ENCODE measurements at regions not wholly inside any gene's neighbourhood (a gene's known extent, or its start where the extent isn't known, plus 50 kb on each side); places are given as distances from the start of the nearest gene placed in this dataset.

DNA sequence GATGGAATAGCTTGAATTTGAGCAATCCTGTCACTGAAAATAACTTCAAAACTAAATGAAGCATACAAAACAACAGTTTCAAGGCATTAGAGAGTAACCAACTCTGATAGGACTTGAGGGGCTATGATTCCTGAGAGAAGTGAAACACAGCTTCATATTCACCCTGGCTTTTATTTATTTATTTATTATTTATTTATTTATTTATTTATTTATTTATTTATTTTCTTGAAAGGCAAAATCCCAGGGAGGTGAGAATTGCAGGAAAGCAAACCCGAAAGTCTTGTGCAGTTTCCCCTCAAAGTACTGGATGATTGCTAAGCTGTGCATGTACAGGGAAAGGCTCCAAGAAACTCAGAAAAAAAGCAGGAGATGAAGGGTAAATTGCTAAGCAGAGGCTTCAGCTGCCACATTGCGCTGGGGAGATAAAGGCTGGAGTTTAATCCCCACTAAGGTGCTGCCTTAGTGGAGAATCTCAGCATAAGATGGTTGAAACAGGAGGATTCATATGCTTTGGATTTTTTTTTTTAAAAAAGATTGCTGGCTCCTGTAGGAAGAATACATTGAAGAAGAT, 72.9 kb upstream of the COL24A1 start:
- no peak for DNase-seq (ENCODE audit: low read depth)

DNA sequence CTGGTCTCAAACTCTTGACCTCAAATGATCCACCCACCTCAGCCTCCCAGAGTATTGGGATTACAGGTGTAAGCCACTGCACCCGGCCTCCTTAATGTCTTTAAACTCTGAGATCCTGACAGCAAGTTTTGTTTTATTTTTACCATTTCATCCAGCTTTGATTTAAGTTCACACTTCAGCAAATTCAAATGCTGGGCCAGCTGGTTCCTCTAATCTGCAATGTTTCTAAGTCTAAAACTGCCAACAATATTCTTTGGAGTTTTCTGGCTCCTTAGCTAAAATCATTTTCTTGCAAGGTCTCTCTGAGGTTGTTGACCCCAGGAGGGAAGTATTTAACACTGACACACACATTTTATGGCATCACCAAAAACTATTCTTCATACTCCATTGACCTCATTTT, 72.0 kb upstream of the COL24A1 start:
- no peak for DNase-seq (ENCODE audit: low read depth)

DNA sequence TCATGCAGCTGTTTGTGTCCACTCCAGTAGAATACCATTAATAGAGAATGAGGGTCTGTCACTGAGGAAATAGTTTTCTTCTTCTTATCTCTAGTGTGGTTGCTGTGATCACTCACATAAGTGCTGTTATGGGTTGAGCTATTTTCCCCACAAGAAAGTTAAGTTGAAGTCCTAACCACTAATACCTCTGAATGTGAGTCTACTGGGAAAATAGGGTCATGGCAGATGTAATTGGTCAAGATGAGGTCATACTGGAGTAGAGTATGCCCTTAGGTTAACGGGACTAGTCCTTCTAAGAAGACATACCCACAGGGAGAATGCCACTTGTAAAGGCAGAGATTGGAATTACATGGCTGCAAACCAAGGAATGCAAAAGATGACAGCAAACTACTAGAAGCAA, 70.5 kb upstream of the COL24A1 start:
- peak; percentile 41 for DNase-seq (ENCODE audit: low read depth)

DNA sequence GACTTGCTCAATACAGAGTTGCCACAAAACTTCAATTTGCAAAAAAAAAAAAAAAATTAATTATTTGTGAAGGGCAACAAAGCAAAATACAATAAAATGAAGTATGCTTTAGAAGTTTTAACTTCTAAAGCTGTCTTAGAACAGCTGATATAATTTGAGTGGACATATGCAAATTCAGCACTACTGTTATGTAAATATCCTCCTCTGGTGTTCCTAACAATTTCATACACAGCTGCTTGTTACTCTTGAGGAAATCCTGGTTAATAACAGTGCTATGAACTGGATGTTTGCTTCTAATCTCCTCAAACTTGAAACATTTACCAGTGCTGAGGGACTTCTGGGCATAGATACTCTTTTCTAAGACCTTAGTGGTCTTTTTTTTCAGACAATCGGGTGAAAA, 69.6 kb upstream of the COL24A1 start:
- peak; percentile 5 for DNase-seq (ENCODE audit: low read depth)

DNA sequence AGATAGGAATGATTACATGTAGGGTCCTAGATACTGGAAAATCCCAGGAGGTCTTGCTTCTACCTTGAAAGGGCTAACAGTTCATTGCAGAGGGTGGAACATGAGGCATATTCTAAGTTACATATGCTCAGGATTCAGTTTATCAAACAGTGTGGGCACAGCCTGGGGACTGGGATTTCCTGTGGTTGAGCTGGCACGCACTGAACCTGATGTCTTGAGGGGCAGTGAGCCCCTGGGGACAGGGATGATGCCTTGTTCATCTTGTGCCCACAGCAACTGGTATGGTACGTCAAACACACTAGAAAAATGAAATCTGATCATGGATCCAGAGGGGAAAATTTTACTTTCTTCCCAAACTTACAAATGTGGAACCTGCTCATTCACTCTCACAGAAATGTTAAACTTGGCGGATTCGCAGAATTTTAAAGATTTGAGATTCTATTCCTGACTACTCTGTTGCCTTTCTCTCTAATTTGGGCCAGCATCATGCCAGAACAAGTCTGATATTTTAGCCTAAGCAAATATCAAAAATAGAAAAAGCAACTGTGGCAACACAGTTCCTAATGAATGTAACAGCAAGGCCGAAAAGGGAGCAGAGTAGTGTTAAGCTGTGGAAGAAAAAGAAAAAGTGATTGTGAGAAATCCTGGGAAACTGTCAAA, 68.2 kb upstream of the COL24A1 start:
- peak; percentile 55 for DNase-seq (ENCODE audit: low read depth)

DNA sequence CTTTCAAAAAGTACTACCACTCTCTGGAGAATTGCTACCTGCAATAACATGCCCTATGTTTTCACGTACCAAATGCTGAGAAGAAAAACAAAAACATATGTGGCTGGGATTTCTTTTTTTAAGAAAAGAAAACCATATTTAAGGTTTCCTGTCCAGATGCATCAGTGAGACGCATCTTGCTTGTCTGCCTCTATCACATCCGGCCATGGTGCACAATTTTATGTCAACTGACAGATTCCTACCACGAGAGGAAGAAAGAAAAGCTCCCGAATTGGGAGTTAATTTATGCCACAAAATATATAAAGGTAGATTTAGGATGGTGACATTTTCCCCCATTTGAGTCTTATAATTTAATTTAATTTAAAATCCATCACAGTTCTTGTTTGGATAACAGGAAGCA, 62.3 kb upstream of the COL24A1 start:
- no peak for DNase-seq (ENCODE audit: low read depth)

DNA sequence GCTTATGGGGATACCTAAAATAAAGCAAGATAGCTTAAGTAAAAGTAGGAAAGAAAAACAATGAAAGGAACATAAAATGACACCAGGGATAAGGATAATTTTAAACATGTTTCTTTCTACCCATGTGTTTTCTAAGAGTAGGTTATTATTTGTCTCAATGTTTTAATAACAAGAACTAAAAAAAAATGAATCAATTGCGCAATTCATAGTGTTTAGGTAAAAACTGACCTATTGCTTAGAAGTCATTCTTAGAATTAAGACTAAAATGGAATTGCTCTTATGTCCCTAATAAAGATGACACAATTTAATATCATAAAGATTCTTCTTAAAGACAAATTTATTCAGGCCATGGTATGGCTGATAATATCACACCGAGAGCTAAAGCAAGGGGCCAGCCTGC, 58.0 kb upstream of the COL24A1 start:
- DNase-seq (ENCODE audit: low read depth), result no peak

DNA sequence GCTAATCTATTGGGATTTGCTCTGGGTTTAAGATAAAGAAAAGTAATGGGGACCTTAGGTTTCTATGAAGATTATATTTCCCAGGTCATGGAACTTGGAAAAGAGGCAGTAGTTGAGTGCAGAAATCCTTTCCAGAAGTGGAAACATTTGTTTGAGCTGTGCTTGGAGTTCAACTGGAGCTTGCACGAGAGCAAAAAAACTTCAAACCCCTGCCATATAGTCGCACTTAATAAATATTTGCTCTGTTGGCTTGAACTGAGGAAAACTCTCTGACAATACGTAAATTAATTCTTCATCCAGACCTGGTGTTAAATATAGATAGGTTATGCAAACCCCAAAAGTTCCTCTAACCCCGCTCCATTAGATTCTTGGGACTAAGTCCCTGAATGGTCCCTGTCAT, 52.8 kb upstream of the COL24A1 start:
- DNase-seq (ENCODE audit: low read depth), result no peak

DNA sequence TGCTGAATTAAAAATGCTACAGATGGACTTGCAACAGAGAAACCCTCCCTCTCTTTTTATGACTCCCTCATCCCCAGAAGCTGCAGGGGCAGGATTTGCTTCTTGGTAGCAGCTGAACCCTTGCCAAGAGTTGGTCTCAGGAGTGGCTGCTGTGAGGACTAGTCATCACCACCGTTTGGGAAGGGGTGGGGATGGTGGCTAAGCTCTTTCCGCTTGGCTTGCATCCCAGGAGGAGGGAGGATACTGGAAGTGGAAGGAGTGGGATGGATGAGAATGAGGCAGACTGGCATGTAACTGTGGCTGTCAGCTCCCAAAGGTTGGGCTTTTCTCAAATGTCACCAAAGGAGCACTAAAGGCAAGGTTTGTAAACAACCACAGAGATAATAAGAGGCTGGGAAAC, 50.8 kb upstream of the COL24A1 start:
- DNase-seq (ENCODE audit: low read depth), result peak; percentile 93

All from LHCN-M2 (cell line).